Activated CD8-positive, alpha-beta T cell treated with anti-CD3 and anti-CD28 coated beads for 36 hours (primary cell): ENCODE measurements at regions not wholly inside any gene's neighbourhood (a gene's known extent, or its start where the extent isn't known, plus 50 kb on each side); places are given as distances from the start of the nearest gene placed in this dataset.

Experiments
- ATAC-seq: fragments of 200-7000 bp; cut with Tn5 transposase; one replicate; pipeline ENCODE4 v1.10.0; 2021; ENCODE audit warnings: mild to moderate bottlenecking, moderate library complexity
- CTCF ChIA-PET: fragments of 350-600 bp; sonication (Branson Sonifier 250); formaldehyde crosslinking; loops from one replicate; lab custom pipeline; 2021; ENCODE audit warnings: antibody characterized with exemption; lab: Charles Lee
- POLR2A ChIA-PET: fragments of 350-600 bp; sonication (Branson Sonifier 250); formaldehyde crosslinking; loops from one replicate; lab custom pipeline; 2021; ENCODE audit warnings: antibody characterized with exemption; lab: Charles Lee
- DNase-seq: peaks from one replicate; pipeline ENCODE4 v3.0.0-alpha.2; 2020
- H3K27ac Mint-ChIP-seq: one replicate; pipeline ENCODE4 v1.8.0; 2021; ENCODE audit warnings: mild to moderate bottlenecking, mixed read lengths
- H3K27me3 Mint-ChIP-seq: one replicate; pipeline ENCODE4 v1.8.0; 2021; ENCODE audit warnings: mixed read lengths
- H3K36me3 Mint-ChIP-seq: one replicate; pipeline ENCODE4 v1.8.0; 2021; ENCODE audit warnings: low read depth, mixed read lengths
- H3K4me1 Mint-ChIP-seq: one replicate; pipeline ENCODE4 v1.8.0; 2021; ENCODE audit warnings: low read depth, mixed read lengths
- H3K4me3 Mint-ChIP-seq: one replicate; pipeline ENCODE4 v1.8.0; 2021; ENCODE audit warnings: mild to moderate bottlenecking, moderate library complexity, mixed read lengths
- H3K9me3 Mint-ChIP-seq: one replicate; pipeline ENCODE4 v1.8.0; 2021; ENCODE audit warnings: mixed read lengths
- intact Hi-C: fragments of 100-400 bp; cut with micrococcal nuclease; formaldehyde crosslinking; loops from one replicate; pipeline ENCODE4 v1.10.0; 2022
- TF ChIP-seq, protein P1 (sequence below): fragments of 200-600 bp; IDR thresholded peaks from one replicate; pipeline ENCODE4 v1.8.0; 2022; ENCODE audit warnings: antibody characterized with exemption, mild to moderate bottlenecking

- ChIA-PET POLR2A (no interaction called here), CTCF (no interaction called here)
- Mint-ChIP-seq H3K9me3 (peaks cover 11% of the 10 kb centered on the region), H3K36me3 (no peaks in the 10 kb centered on the region), H3K27me3 (no peaks in the 10 kb centered on the region), H3K4me3 (no peak overlapping the region), H3K4me1 (no peaks in the 10 kb centered on the region), H3K27ac (no peak overlapping the region)
- DNase-seq (no peak), ATAC-seq (no peak)
- TF ChIP-seq, protein P1, sequence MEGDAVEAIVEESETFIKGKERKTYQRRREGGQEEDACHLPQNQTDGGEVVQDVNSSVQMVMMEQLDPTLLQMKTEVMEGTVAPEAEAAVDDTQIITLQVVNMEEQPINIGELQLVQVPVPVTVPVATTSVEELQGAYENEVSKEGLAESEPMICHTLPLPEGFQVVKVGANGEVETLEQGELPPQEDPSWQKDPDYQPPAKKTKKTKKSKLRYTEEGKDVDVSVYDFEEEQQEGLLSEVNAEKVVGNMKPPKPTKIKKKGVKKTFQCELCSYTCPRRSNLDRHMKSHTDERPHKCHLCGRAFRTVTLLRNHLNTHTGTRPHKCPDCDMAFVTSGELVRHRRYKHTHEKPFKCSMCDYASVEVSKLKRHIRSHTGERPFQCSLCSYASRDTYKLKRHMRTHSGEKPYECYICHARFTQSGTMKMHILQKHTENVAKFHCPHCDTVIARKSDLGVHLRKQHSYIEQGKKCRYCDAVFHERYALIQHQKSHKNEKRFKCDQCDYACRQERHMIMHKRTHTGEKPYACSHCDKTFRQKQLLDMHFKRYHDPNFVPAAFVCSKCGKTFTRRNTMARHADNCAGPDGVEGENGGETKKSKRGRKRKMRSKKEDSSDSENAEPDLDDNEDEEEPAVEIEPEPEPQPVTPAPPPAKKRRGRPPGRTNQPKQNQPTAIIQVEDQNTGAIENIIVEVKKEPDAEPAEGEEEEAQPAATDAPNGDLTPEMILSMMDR, result no peak
- intact Hi-C loops, result no loop called here
These were observed 1106.4 kb downstream of the AMY1C start for GRCh38 chr1:104856091-104856490.

DNA sequence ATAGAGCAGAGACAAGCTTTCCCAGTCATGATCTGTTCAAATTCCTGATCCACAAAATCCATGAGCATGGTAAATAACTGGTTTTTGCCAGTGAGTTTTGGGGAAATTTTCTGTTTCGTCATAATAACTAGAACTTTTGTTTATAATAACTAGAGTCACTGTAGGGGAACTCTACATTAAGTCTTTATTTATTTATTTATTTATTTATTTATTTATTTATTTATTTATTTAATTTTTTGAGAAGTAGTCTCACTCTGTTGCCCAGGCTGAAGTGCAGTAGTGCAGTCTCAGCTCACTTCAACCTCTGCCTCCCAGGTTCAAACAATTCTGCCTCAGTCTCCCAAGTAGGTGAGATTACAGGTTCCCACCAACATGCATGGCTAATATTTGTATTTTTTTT is 1106.8 kb downstream of the AMY1C start:
- Mint-ChIP-seq H3K27ac (no peak overlapping the region), H3K36me3 (no peaks in the 10 kb centered on the region), H3K4me3 (no peak overlapping the region), H3K9me3 (peaks cover 11% of the 10 kb centered on the region), H3K27me3 (no peaks in the 10 kb centered on the region), H3K4me1 (no peaks in the 10 kb centered on the region)
- TF ChIP-seq, protein P1, result no peak
- DNase-seq, result no peak
- CTCF ChIA-PET, result no interaction called here
- POLR2A ChIA-PET, result no interaction called here
- no peak for ATAC-seq
- intact Hi-C loops, result no loop called here

- DNase-seq, result no peak
- ChIA-PET CTCF (no interaction called here), POLR2A (no interaction called here)
- intact Hi-C loops, result no loop called here
- Mint-ChIP-seq H3K27ac (no peak overlapping the region), H3K27me3 (no peaks in the 10 kb centered on the region), H3K9me3 (peaks cover 4% of the 10 kb centered on the region), H3K4me3 (no peak overlapping the region), H3K4me1 (no peaks in the 10 kb centered on the region), H3K36me3 (no peaks in the 10 kb centered on the region)
- TF ChIP-seq, protein P1, result no peak
- ATAC-seq, result no peak
These were observed 1119.1 kb downstream of the AMY1C start for GRCh38 chr1:104868794-104869193.

DNA sequence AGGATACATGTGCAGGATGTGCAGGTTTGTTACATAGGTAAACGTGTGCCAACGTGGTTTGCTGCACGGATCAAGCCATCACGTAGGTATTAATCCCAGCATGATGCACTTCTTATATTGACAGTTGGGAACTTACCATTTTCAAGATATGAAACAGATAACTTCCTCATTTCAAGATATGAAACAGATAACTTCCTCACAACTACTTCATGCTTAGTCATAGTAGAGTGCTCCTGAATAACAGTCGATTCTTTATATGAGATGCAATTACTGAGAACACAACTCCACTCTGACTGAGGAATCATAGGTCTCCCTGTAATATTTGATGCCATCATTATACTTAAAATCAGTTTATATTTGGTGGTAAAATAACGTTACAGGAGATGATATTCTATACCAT is 1124.3 kb downstream of the AMY1C start:
- intact Hi-C loops, result no loop called here
- Mint-ChIP-seq H3K27me3 (no peaks in the 10 kb centered on the region), H3K36me3 (no peaks in the 10 kb centered on the region), H3K4me3 (no peak overlapping the region), H3K4me1 (no peaks in the 10 kb centered on the region), H3K27ac (no peak overlapping the region), H3K9me3 (peaks cover 5% of the 10 kb centered on the region)
- DNase-seq (no peak), ATAC-seq (no peak)
- POLR2A ChIA-PET, result no interaction called here
- TF ChIP-seq, protein P1, result no peak
- CTCF ChIA-PET, result no interaction called here

GRCh38 chr1:104878203-104878909 is 1128.7 kb downstream of the AMY1C start:
- Mint-ChIP-seq H3K4me3 (no peak overlapping the region), H3K9me3 (peaks cover 5% of the 10 kb centered on the region), H3K27me3 (no peaks in the 10 kb centered on the region), H3K4me1 (no peaks in the 10 kb centered on the region), H3K27ac (no peak overlapping the region), H3K36me3 (no peaks in the 10 kb centered on the region)
- POLR2A ChIA-PET, result no interaction called here
- TF ChIP-seq, protein P1, result no peak
- DNase-seq (no peak), ATAC-seq (no peak)
- intact Hi-C loops, result no loop called here
- CTCF ChIA-PET, result no interaction called here
